ENCODE measurements at regions not wholly inside any gene's neighbourhood (a gene's known extent, or its start where the extent isn't known, plus 50 kb on each side); places are given as distances from the start of the nearest gene placed in this dataset.

DNA sequence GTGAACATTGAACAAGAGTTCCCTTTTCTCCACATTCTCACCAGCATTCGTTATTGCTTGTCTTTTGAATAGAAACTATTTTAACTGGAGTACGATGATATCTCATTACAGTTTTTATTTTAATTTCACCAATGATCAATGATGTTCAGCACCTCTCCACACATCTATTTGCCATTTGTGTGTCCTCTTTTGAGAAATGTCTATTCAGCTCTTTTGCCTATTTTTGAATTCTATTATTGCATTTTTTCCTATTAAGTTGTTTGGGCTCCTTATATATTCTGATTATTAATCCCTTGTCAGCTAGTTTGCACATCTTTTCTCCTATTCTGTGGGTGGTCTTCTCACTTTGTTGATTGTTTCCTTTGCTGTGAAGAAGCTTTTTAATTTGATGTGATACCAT is 241.1 kb upstream of the CTBP2 start:
- no peak for DNase-seq (ENCODE audit: low read depth)
- no peak overlapping the region for H3K4me3 ChIP-seq (ENCODE audit: low read depth, low read length)
- TF ChIP-seq, protein P1, sequence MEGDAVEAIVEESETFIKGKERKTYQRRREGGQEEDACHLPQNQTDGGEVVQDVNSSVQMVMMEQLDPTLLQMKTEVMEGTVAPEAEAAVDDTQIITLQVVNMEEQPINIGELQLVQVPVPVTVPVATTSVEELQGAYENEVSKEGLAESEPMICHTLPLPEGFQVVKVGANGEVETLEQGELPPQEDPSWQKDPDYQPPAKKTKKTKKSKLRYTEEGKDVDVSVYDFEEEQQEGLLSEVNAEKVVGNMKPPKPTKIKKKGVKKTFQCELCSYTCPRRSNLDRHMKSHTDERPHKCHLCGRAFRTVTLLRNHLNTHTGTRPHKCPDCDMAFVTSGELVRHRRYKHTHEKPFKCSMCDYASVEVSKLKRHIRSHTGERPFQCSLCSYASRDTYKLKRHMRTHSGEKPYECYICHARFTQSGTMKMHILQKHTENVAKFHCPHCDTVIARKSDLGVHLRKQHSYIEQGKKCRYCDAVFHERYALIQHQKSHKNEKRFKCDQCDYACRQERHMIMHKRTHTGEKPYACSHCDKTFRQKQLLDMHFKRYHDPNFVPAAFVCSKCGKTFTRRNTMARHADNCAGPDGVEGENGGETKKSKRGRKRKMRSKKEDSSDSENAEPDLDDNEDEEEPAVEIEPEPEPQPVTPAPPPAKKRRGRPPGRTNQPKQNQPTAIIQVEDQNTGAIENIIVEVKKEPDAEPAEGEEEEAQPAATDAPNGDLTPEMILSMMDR (IDR thresholded peaks at IDR 0.05; ENCODE audit: insufficient read depth, low read depth, low read length): no peak

DNA sequence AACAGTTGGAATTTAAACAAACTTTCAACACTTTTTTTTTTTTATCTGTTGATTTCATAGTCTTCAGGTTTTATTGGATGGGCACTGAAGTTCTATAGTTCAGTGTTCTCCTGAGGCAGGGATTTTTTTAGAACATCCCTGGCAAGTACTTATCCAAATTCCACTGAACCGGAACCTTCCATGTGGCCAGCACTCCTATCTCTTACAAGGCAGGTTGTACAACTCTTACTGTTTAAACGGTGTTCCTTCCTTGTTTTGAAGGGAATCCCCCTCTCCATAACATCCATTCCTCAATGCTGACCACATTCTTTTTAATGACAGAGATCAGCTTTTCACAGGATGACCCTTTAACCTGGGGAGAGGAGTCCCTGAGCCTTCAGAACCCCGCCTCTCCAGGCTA is 238.9 kb upstream of the CTBP2 start:
- TF ChIP-seq, protein P1 (IDR thresholded peaks at IDR 0.05; ENCODE audit: insufficient read depth, low read depth, low read length): no peak
- no peak for DNase-seq (ENCODE audit: low read depth)
- H3K4me3 ChIP-seq (ENCODE audit: low read depth, low read length): no peak overlapping the region

DNA sequence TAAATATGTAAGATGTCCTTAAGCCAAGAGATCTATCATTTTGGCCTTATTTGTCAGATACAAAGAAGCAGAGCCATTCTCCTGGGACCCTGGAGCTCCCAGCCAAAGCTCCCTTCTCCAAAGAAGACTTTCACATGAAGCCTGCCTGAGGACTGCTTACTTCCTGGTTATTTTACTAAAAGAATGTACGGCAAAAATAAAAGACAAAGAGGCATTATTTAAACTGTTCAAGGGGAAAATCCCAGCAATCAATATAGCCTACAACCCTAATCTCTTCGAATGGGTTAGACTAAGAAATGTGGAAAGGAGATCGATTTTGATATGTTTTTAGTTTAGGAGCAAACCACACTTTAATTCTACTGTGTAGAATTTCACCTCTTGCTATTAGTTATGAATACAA is 237.9 kb upstream of the CTBP2 start:
- no peak overlapping the region for H3K4me3 ChIP-seq (ENCODE audit: low read depth, low read length)
- DNase-seq (ENCODE audit: low read depth): no peak
- TF ChIP-seq, protein P1 (IDR thresholded peaks at IDR 0.05; ENCODE audit: insufficient read depth, low read depth, low read length): no peak

DNA sequence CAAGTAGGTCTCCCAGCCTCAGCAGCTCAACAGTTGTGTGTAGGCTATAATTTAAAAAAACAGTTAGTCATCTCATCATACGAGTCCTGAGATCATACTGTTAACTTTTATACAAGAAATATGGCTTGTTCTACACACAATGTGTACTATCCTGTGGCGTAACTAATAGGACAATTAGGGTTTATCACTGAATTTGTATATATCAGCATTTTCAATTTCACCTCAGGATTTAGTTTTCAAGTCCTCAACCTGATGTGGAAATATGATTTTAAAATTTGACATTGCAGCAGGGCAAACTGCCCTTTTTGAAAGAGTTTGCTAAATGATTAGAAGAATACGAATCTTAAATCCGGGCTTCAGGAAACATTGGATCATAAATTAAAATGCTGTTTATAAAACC is 237.2 kb upstream of the CTBP2 start:
- DNase-seq (ENCODE audit: low read depth): no peak
- H3K4me3 ChIP-seq (ENCODE audit: low read depth, low read length): no peak overlapping the region
- TF ChIP-seq, protein P1 (IDR thresholded peaks at IDR 0.05; ENCODE audit: insufficient read depth, low read depth, low read length): no peak

DNA sequence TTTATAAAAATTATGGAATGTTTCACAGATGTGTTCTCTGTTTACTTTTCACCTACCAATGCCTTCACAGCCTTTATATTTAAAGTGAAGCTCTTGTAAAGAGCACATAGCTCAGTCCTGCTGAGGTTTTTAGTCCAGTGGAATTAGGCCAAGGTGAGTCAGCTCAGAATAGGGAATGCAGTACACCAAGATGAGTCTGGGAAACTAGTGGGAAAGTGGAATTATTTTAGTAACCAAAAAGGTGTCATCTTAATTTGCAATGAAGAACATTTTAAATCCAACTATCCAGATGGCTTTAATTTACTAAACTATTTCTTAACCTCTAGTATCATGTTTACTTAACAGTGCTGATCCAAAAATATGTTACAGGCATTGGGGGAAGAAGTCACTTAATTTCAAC is 236.3 kb upstream of the CTBP2 start:
- DNase-seq (ENCODE audit: low read depth): peak; percentile 11
- H3K4me3 ChIP-seq (ENCODE audit: low read depth, low read length): no peak overlapping the region
- TF ChIP-seq, protein P1 (IDR thresholded peaks at IDR 0.05; ENCODE audit: insufficient read depth, low read depth, low read length): no peak

DNA sequence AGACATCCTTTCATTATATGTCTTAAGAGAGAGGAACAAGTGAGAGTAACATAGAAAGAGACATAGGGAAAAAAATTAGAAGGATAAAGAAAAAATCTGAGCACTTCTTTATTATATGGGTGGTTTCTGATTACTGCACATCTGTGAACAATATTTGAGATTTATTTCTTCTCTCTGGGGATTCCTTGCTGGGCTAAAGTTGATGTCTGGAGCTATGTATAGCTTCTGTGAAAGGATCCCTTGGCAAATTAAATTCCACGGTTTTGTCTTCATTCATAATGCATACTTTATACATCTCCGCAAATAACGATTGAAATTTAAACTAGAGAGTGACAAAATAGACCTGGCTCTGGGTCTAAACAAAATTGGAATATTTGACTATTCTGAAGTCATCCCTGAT is 232.2 kb upstream of the CTBP2 start:
- H3K4me3 ChIP-seq (ENCODE audit: low read depth, low read length): no peak overlapping the region
- TF ChIP-seq, protein P1 (IDR thresholded peaks at IDR 0.05; ENCODE audit: insufficient read depth, low read depth, low read length): no peak
- DNase-seq (ENCODE audit: low read depth): no peak

DNA sequence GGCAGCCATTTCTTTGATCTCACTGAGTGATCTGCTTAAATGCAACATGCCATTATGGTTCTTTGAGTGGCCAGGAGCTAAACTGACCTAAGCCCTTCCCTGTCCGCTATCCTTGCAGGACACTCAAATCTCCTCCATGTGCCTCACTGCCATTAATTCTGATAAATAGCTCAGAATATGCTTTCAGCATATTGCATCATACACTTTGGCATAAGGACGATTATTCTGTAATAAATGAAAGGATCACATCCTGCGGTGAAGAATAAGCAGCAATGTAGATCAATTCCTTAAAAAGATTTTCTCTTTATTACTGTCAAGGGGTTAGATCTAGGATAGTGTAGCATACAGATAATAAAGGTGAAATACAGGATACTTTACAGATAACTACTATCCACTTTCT is 231.8 kb upstream of the CTBP2 start:
- DNase-seq (ENCODE audit: low read depth): peak; percentile 12
- TF ChIP-seq, protein P1 (IDR thresholded peaks at IDR 0.05; ENCODE audit: insufficient read depth, low read depth, low read length): no peak
- H3K4me3 ChIP-seq (ENCODE audit: low read depth, low read length): no peak overlapping the region
